BE2C (cell line): ENCODE measurements at regions not wholly inside any gene's neighbourhood (a gene's known extent, or its start where the extent isn't known, plus 50 kb on each side); places are given as distances from the start of the nearest gene placed in this dataset.
"Not testable (repeated sequence)": the region's sequence is repeated elsewhere in the genome, so short reads cannot be mapped to it uniquely, and the experiment has no call there.

Experiments
- DNase-seq: peaks from one replicate; pipeline ENCODE4 v3.0.0-alpha.2; 2020
- H3K27me3 ChIP-seq: fragments of 250-450 bp; sonication (Bioruptor Pico); 2 replicates; pipeline ENCODE4 v1.5.1; 2020; ENCODE audit warnings: mild to moderate bottlenecking
- H3K36me3 ChIP-seq: fragments of 250-450 bp; sonication (Bioruptor Pico); 2 replicates; pipeline ENCODE4 v1.5.1; 2020; ENCODE audit warnings: mild to moderate bottlenecking
- H3K4me1 ChIP-seq: fragments of 250-450 bp; sonication (Bioruptor Pico); 2 replicates; pipeline ENCODE4 v1.5.1; 2020
- H3K4me3 ChIP-seq: 2 replicates; pipeline ENCODE4 v1.5.1; 2011; ENCODE audit warnings: low read depth, low read length
- H3K9me3 ChIP-seq: fragments of 250-450 bp; sonication (Bioruptor Pico); 2 replicates; pipeline ENCODE4 v1.5.1; 2020
- CTCF ChIP-seq: IDR thresholded peaks from 2 replicates; pipeline ENCODE4 v1.5.1; 2012; ENCODE audit warnings: mild to moderate bottlenecking, low read depth, low read length

- H3K36me3 ChIP-seq: no peaks in the 10 kb centered on the region
- no peak for TF ChIP-seq CTCF
- no peak overlapping the region for H3K4me3 ChIP-seq
- H3K4me1 ChIP-seq: no peaks in the 10 kb centered on the region
- no peak for DNase-seq
- H3K27me3 ChIP-seq: no peaks in the 10 kb centered on the region
- H3K9me3 ChIP-seq: no peaks in the 10 kb centered on the region
These were observed 1613.6 kb upstream of the PRMT6 start for GRCh38 chr1:105442901-105443300.

GRCh38 chr1:105459759-105460158 is 1596.7 kb upstream of the PRMT6 start:
- no peaks in the 10 kb centered on the region for H3K27me3 ChIP-seq
- no peaks in the 10 kb centered on the region for H3K9me3 ChIP-seq
- H3K4me1 ChIP-seq: no peaks in the 10 kb centered on the region
- no peak for DNase-seq
- no peaks in the 10 kb centered on the region for H3K36me3 ChIP-seq
- H3K4me3 ChIP-seq: no peak overlapping the region
- TF ChIP-seq CTCF: no peak

- no peak for DNase-seq
- Histone ChIP-seq H3K4me3 (no peak overlapping the region), H3K9me3 (no peaks in the 10 kb centered on the region), H3K27me3 (no peaks in the 10 kb centered on the region), H3K4me1 (no peaks in the 10 kb centered on the region), H3K36me3 (no peaks in the 10 kb centered on the region)
- TF ChIP-seq CTCF: peak; percentile 30; the same call in 1 of the 2 replicates
These were observed 1594.2 kb upstream of the PRMT6 start for GRCh38 chr1:105462308-105462707.

- Histone ChIP-seq H3K36me3 (no peaks in the 10 kb centered on the region), H3K4me1 (no peaks in the 10 kb centered on the region), H3K9me3 (no peaks in the 10 kb centered on the region), H3K27me3 (no peaks in the 10 kb centered on the region), H3K4me3 (no peak overlapping the region)
- no peak for DNase-seq
- TF ChIP-seq CTCF: no peak
These were observed 1588.9 kb upstream of the PRMT6 start for GRCh38 chr1:105467549-105467948.

GRCh38 chr1:105470541-105470940 is 1585.9 kb upstream of the PRMT6 start:
- not testable (repeated sequence) for H3K4me3 ChIP-seq, H3K4me1 ChIP-seq, H3K36me3 ChIP-seq, DNase-seq, H3K27me3 ChIP-seq, H3K9me3 ChIP-seq

- Histone ChIP-seq H3K4me1 (no peaks in the 10 kb centered on the region), H3K36me3 (no peaks in the 10 kb centered on the region), H3K4me3 (no peak overlapping the region), H3K9me3 (no peaks in the 10 kb centered on the region), H3K27me3 (no peaks in the 10 kb centered on the region)
- no peak for TF ChIP-seq CTCF
- DNase-seq: no peak
These were observed 1573.0 kb upstream of the PRMT6 start for GRCh38 chr1:105483436-105483835.

GRCh38 chr1:105485207-105485606 is 1571.3 kb upstream of the PRMT6 start:
- no peaks in the 10 kb centered on the region for H3K9me3 ChIP-seq
- H3K36me3 ChIP-seq: no peaks in the 10 kb centered on the region
- no peaks in the 10 kb centered on the region for H3K4me1 ChIP-seq
- H3K4me3 ChIP-seq: no peak overlapping the region
- no peak for DNase-seq
- H3K27me3 ChIP-seq: no peaks in the 10 kb centered on the region
- no peak for TF ChIP-seq CTCF
